Fibroblast of villous mesenchyme (primary cell): ENCODE measurements at regions not wholly inside any gene's neighbourhood (a gene's known extent, or its start where the extent isn't known, plus 50 kb on each side); places are given as distances from the start of the nearest gene placed in this dataset.

ENCODE experiments used
- DNase-seq: peaks from one replicate; pipeline ENCODE4 v3.0.0-alpha.2; 2010; ENCODE audit warnings: low read depth
- H3K4me3 ChIP-seq: 2 replicates; pipeline ENCODE4 v1.5.1; 2011; ENCODE audit warnings: low read depth, mild to moderate bottlenecking, low read length
- CTCF ChIP-seq: IDR thresholded peaks from 2 replicates; pipeline ENCODE4 v1.5.1; 2012; ENCODE audit warnings: low read depth, mild to moderate bottlenecking, low read length; ENCODE audit not compliant: insufficient read depth

- no peak for TF ChIP-seq CTCF
- no peak for DNase-seq
- no peak overlapping the region for H3K4me3 ChIP-seq
Measured at GRCh38 chr15:79513417-79513816, 81.3 kb downstream of the MINAR1 start.

GRCh38 chr15:79513940-79514339 is 81.8 kb downstream of the MINAR1 start:
- no peak overlapping the region for H3K4me3 ChIP-seq
- no peak for DNase-seq
- no peak for TF ChIP-seq CTCF

- no peak for TF ChIP-seq CTCF
- DNase-seq = no peak
- no peak overlapping the region for H3K4me3 ChIP-seq
Measured at GRCh38 chr15:79515300-79516027, 83.3 kb downstream of the MINAR1 start.

- no peak overlapping the region for H3K4me3 ChIP-seq
- DNase-seq = no peak
- no peak for TF ChIP-seq CTCF
Measured at GRCh38 chr15:79516155-79516554, 84.0 kb downstream of the MINAR1 start.

GRCh38 chr15:79516646-79517045 is 84.5 kb downstream of the MINAR1 start:
- DNase-seq = no peak
- H3K4me3 ChIP-seq = no peak overlapping the region
- no peak for TF ChIP-seq CTCF

GRCh38 chr15:79519628-79520027 is 87.5 kb downstream of the MINAR1 start:
- no peak overlapping the region for H3K4me3 ChIP-seq
- no peak for DNase-seq
- TF ChIP-seq CTCF = no peak

- no peak overlapping the region for H3K4me3 ChIP-seq
- DNase-seq = no peak
- no peak for TF ChIP-seq CTCF
Measured at GRCh38 chr15:79520654-79521053, 88.5 kb downstream of the MINAR1 start.
